ELR (cell line): ENCODE measurements at regions not wholly inside any gene's neighbourhood (a gene's known extent, or its start where the extent isn't known, plus 50 kb on each side); places are given as distances from the start of the nearest gene placed in this dataset.

Experiments used
- DNase-seq: peaks from one replicate; pipeline ENCODE4 v3.0.0-alpha.2; 2015; ENCODE audit warnings: low read depth

DNA sequence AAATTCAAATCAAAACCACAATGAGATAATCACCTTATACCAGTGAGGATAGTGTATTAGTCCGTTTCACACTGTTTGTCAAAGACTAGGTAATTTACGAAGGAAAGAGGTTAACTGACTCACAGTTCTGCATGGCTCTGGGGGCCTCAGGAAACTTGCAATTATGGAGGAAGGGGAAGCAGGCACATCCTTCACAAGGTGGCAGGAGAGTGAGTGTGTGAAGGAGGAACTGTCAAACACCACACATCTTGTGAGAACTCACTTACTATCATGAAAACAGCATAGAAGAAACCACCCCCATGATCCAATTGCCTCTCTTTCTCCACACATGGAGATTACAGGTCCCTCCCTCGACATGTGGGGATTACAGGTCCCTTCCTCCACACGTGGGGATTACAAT is 54.7 kb upstream of the TRPC5 start:
- DNase-seq = no peak
